Femur (tissue), 1 donor: ENCODE measurements at regions not wholly inside any gene's neighbourhood (a gene's known extent, or its start where the extent isn't known, plus 50 kb on each side); places are given as distances from the start of the nearest gene placed in this dataset.
A peak's percentile ranks its signal among the peaks of the same experiment; 100 is the strongest.
"Not testable (repeated sequence)": the region's sequence is repeated elsewhere in the genome, so short reads cannot be mapped to it uniquely, and the experiment has no call there.

Experiments used
- DNase-seq: peaks from one replicate; pipeline ENCODE4 v3.0.0-alpha.2; 2017

- DNase-seq, result no peak
These were observed 67.8 kb upstream of the CHRNB4 start for GRCh38 chr15:78708713-78709260.

- not testable (repeated sequence) for DNase-seq
These were observed 65.6 kb upstream of the CHRNB4 start for GRCh38 chr15:78706481-78707235.

- not testable (repeated sequence) for DNase-seq
These were observed 62.5 kb upstream of the CHRNB4 start for GRCh38 chr15:78703334-78704056.

GRCh38 chr15:78702609-78703333, 61.8 kb upstream of the CHRNB4 start:
- no peak for DNase-seq

- no peak for DNase-seq
These were observed 56.4 kb upstream of the CHRNB4 start for GRCh38 chr15:78697449-78697848.

- DNase-seq, result no peak
These were observed 55.4 kb upstream of the CHRNB4 start for GRCh38 chr15:78696436-78696835.

- DNase-seq, result no peak
These were observed 54.8 kb upstream of the CHRNB4 start for GRCh38 chr15:78695854-78696253.

GRCh38 chr15:78695046-78695671, 54.1 kb upstream of the CHRNB4 start:
- DNase-seq, result no peak

- DNase-seq, result no peak
These were observed 50.9 kb upstream of the CHRNB4 start for GRCh38 chr15:78691851-78692421.

- DNase-seq, result peak; percentile 61
These were observed 50.3 kb upstream of the CHRNB4 start for GRCh38 chr15:78691167-78691850.
